ENCODE measurements at regions not wholly inside any gene's neighbourhood (a gene's known extent, or its start where the extent isn't known, plus 50 kb on each side); places are given as distances from the start of the nearest gene placed in this dataset.

DNA sequence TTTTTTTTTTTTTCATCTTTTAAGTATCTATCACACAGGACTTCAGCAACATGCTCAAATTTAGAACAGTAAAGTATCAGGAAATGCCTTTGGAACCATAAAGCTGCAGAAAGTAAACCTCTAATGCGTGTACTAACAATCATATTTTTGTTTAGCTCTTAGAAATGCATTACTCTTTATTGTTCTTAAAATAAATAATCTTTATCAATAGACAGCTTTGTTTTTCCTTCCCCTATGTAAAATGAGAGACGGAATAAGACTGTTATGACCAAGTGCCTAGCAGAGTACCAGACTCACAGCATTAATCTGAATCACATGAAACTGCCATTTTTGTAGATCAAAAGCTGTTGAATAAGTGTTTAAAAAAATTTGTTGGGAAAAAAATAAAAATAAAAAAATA is 50.5 kb upstream of the COL25A1 start:
- no peak for TF ChIP-seq POLR2AphosphoS5 (IDR thresholded peaks at IDR 0.05)
- TF ChIP-seq, protein P1, sequence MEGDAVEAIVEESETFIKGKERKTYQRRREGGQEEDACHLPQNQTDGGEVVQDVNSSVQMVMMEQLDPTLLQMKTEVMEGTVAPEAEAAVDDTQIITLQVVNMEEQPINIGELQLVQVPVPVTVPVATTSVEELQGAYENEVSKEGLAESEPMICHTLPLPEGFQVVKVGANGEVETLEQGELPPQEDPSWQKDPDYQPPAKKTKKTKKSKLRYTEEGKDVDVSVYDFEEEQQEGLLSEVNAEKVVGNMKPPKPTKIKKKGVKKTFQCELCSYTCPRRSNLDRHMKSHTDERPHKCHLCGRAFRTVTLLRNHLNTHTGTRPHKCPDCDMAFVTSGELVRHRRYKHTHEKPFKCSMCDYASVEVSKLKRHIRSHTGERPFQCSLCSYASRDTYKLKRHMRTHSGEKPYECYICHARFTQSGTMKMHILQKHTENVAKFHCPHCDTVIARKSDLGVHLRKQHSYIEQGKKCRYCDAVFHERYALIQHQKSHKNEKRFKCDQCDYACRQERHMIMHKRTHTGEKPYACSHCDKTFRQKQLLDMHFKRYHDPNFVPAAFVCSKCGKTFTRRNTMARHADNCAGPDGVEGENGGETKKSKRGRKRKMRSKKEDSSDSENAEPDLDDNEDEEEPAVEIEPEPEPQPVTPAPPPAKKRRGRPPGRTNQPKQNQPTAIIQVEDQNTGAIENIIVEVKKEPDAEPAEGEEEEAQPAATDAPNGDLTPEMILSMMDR (IDR thresholded peaks at IDR 0.05): no peak
